AG09309 (cell line): ENCODE measurements at regions not wholly inside any gene's neighbourhood (a gene's known extent, or its start where the extent isn't known, plus 50 kb on each side); places are given as distances from the start of the nearest gene placed in this dataset.

Source experiments
- DNase-seq: peaks from one replicate; pipeline ENCODE4 v3.0.0-alpha.2; 2010; ENCODE audit warnings: low read depth
- H3K4me3 ChIP-seq: 2 replicates; pipeline ENCODE4 v1.5.1; 2011; ENCODE audit warnings: mild to moderate bottlenecking, low read depth, low read length, moderate library complexity; ENCODE audit not compliant: control insufficient read depth
- CTCF ChIP-seq: IDR thresholded peaks from 2 replicates; pipeline ENCODE4 v1.5.1; 2011; ENCODE audit warnings: mild to moderate bottlenecking, low read depth, low read length, inconsistent platforms; ENCODE audit not compliant: insufficient read depth, control insufficient read depth; ENCODE audit errors: missing control alignments

- H3K4me3 ChIP-seq: no peak overlapping the region
- DNase-seq: no peak
- no peak for TF ChIP-seq CTCF
Measured at GRCh38 chr3:106197532-106198194, 328.9 kb upstream of the CBLB start.

GRCh38 chr3:106204160-106204868 lies 335.5 kb upstream of the CBLB start:
- no peak for DNase-seq
- no peak for TF ChIP-seq CTCF
- H3K4me3 ChIP-seq: no peak overlapping the region

- no peak for TF ChIP-seq CTCF
- H3K4me3 ChIP-seq: no peak overlapping the region
- no peak for DNase-seq
Measured at GRCh38 chr3:106206146-106206545, 337.3 kb upstream of the CBLB start.

- no peak for TF ChIP-seq CTCF
- DNase-seq: no peak
- no peak overlapping the region for H3K4me3 ChIP-seq
Measured at GRCh38 chr3:106206613-106207012, 337.8 kb upstream of the CBLB start.

GRCh38 chr3:106208251-106208650 lies 339.4 kb upstream of the CBLB start:
- DNase-seq: no peak
- TF ChIP-seq CTCF: no peak
- no peak overlapping the region for H3K4me3 ChIP-seq

- TF ChIP-seq CTCF: peak; percentile 21
- no peak overlapping the region for H3K4me3 ChIP-seq
- no peak for DNase-seq
Measured at GRCh38 chr3:106208967-106209366, 340.2 kb upstream of the CBLB start.
